Common myeloid progenitor, CD34-positive (primary cell): ENCODE measurements at regions not wholly inside any gene's neighbourhood (a gene's known extent, or its start where the extent isn't known, plus 50 kb on each side); places are given as distances from the start of the nearest gene placed in this dataset.
A peak's percentile ranks its signal among the peaks of the same experiment; 100 is the strongest.

ENCODE experiments used
- CTCF ChIA-PET: fragments of 350-600 bp; sonication (Branson Sonifier 250); formaldehyde crosslinking; loops from one replicate; lab custom pipeline; 2021; ENCODE audit warnings: antibody characterized with exemption; lab: Charles Lee
- POLR2A ChIA-PET: fragments of 350-600 bp; sonication (Branson Sonifier 250); formaldehyde crosslinking; loops from one replicate; lab custom pipeline; 2021; ENCODE audit warnings: antibody characterized with exemption; lab: Charles Lee
- DNase-seq, 3 donors: peaks; one replicate each; pipeline versions ENCODE4 v3.0.0 to v3.0.0-alpha.2; 2013
- H3K27ac ChIP-seq, 2 experiments: 1 replicate in 1 of 2; 2 replicates in 1 of 2; pipeline ENCODE4 v1.7.0; 2013; ENCODE audit warnings: inconsistent platforms in 2 of 2, low read length in 2 of 2, mild to moderate bottlenecking in 2 of 2, low read depth in 1 of 2, moderate library complexity in 1 of 2; ENCODE audit not compliant: severe bottlenecking in 2 of 2, insufficient read depth in 1 of 2, poor library complexity in 1 of 2
- H3K27me3 ChIP-seq, 5 experiments: replicated peaks in 2 of 5; 1 replicate in 3 of 5; 2 replicates in 2 of 5; pipeline versions ENCODE4 v1.6.1 to v1.7.0; 2013; ENCODE audit warnings: low read length in 4 of 5, mild to moderate bottlenecking in 2 of 5, moderate library complexity in 2 of 5, inconsistent platforms in 1 of 5; ENCODE audit not compliant: insufficient read depth in 5 of 5, control insufficient read depth in 4 of 5
- H3K36me3 ChIP-seq, 4 experiments: 1 replicate in 2 of 4; 2 replicates in 2 of 4; pipeline versions ENCODE4 v1.6.1 to v1.7.0; 2013; ENCODE audit warnings: low read length in 3 of 4, control low read depth in 1 of 4, mild to moderate bottlenecking in 1 of 4; ENCODE audit not compliant: control insufficient read depth in 4 of 4, insufficient read depth in 4 of 4
- H3K4me1 ChIP-seq, 4 experiments: 1 replicate in 3 of 4; 2 replicates in 1 of 4; pipeline versions ENCODE4 v1.6.1 to v1.7.1; 2013; ENCODE audit warnings: low read length in 3 of 4, mild to moderate bottlenecking in 3 of 4, control low read depth in 1 of 4, inconsistent platforms in 1 of 4, moderate library complexity in 1 of 4; ENCODE audit not compliant: control insufficient read depth in 4 of 4, insufficient read depth in 4 of 4; ENCODE audit errors: control extremely low read depth in 1 of 4
- H3K4me3 ChIP-seq, 7 experiments: 1 replicate in 4 of 7; 2 replicates in 3 of 7; pipeline versions ENCODE4 v1.5.1 to v1.7.0; 2013; ENCODE audit warnings: mild to moderate bottlenecking in 7 of 7, low read length in 6 of 7, moderate library complexity in 6 of 7, inconsistent platforms in 2 of 7, low read depth in 2 of 7, control low read depth in 1 of 7; ENCODE audit not compliant: insufficient read depth in 4 of 7, control insufficient read depth in 1 of 7; ENCODE audit errors: extremely low read depth in 1 of 7
- H3K9me3 ChIP-seq, 5 experiments: 1 replicate in 4 of 5; 2 replicates in 1 of 5; pipeline versions ENCODE4 v1.6.1 to v1.7.1; 2013; ENCODE audit warnings: low read length in 4 of 5, mild to moderate bottlenecking in 2 of 5, inconsistent platforms in 1 of 5, low read depth in 1 of 5, moderate library complexity in 1 of 5; ENCODE audit not compliant: control insufficient read depth in 4 of 5, insufficient read depth in 2 of 5; ENCODE audit errors: control extremely low read depth in 1 of 5
- WGBS: methylation state at CpG from one replicate; pipeline ENCODE4 v1.1.5; 2013; ENCODE audit not compliant: insufficient coverage; 5-methylcytosine and 5-hydroxymethylcytosine counted together

DNA sequence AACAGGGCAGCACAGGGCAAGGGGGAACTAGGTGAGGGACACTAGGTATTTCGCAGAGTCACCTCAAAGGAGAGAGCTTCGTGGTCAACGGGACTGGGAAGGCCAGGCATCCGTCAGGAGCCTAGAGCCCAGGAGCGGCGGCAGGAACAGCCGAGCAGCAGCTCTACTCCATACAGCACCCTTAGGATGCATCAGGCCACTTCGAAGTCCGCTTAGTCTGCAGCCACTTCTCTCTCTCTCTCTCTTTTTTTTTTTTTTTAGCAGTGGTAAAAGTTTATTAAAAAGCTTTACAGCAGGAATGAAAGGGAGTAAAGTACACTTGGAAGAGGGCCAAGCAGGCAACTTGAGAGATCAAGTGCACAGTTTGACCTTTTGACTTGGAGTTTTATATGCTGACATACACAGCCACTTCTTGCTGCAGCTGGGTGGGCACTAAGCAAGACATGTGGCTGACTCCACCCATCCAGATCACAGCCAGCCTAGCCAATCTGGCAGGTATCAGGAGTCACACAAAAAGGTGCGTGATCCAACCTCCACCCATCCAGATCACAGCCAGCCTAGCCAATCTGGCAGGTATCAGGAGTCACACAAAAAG, 209.7 kb upstream of the RADX start:
- Histone ChIP-seq H3K27ac (no peak overlapping the region), H3K36me3 (no peaks in the 10 kb centered on the region), H3K4me1 (no peaks in the 10 kb centered on the region), H3K9me3 (no peaks in the 10 kb centered on the region), H3K4me3 (no peak overlapping the region), H3K27me3 (peaks cover 0 to 2% (median 0%) of the 10 kb centered on the region in 5 experiments)
- ChIA-PET POLR2A (interaction anchor here (0.6 kb wide), 1 partner anchor 1683 kb away, joined by 4 read pairs; no protein-coding TSS in a partner anchor), CTCF (interaction anchor here (0.7 kb wide), 1 partner anchor 14 kb away, joined by 3 read pairs; no protein-coding TSS in a partner anchor)
- 65% methylated on average over 3 of the region's 10 CpGs for WGBS
- DNase-seq = no peak

DNA sequence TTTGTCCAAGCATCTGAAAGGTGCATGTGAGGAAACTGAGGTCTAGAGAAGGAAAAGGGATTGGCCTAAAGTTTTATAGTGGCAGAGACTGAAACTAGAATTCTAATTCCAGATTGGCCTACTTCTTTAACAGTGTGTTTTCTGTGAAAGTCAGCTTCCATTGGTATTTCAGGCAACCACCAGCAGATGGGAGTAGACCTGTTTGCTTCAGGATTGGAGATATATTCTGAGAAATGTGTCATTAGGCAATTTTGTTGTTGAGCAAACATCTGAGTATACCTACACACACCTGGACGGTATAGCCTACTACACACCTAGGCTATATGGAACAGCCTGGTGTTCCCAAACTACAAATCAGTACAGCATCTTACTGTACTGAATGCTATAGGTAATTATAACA, 207.3 kb upstream of the RADX start:
- peak in 2 of 3 donors; percentile 6 for DNase-seq
- H3K4me3 ChIP-seq = no peak overlapping the region
- no peaks in the 10 kb centered on the region for H3K9me3 ChIP-seq
- peaks cover 0 to 2% (median 0%) of the 10 kb centered on the region in 5 experiments for H3K27me3 ChIP-seq
- ChIA-PET POLR2A (no interaction called here), CTCF (no interaction called here)
- WGBS = no CpG with 5 or more reads among the region's 1 CpG
- H3K27ac ChIP-seq = no peak overlapping the region
- H3K4me1 ChIP-seq = no peaks in the 10 kb centered on the region
- no peaks in the 10 kb centered on the region for H3K36me3 ChIP-seq

DNA sequence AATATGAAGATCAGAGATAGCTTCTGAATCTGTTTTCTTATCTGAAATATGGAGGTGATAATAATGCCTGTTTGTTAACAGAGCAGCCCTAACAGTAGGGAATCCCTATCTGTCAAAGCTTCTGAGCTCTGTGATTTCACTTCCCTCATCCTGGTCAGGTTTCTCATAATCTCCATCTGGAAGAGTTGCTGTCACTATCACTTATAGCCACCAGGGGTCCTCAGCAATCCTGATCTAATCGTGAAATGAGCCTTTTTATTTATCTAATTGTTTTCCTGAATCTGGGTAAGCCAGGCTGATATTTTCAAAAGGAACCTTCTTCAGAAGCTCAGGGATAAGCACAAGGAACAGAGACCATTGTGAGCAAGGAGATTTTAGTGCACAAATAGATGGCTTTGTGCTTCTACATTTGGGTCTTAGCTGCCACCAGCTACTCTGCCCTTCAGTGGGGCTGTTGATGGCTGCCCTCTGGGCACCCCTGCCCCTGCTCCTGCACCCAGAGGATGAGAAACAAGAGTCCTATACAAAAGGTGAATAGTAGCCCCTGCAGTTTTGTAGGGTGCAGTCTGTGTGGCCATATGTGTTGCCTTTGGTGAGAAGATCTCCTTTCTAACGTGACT, 196.4 kb upstream of the RADX start:
- Histone ChIP-seq H3K9me3 (no peaks in the 10 kb centered on the region), H3K36me3 (no peaks in the 10 kb centered on the region), H3K4me3 (no peak overlapping the region), H3K4me1 (no peaks in the 10 kb centered on the region), H3K27ac (no peak overlapping the region), H3K27me3 (peaks cover 0 to 2% (median under 1%) of the 10 kb centered on the region in 5 experiments)
- ChIA-PET CTCF (interaction anchor here (0.7 to 1.7 kb wide), 3 partner anchors 13 to 364 kb away, joined by 3 to 5 read pairs (median 4); no protein-coding TSS in a partner anchor), POLR2A (no interaction called here)
- DNase-seq = peak; percentile 2 to 28 (median 17)
- 50% methylated on average over 2 of the region's 2 CpGs for WGBS

DNA sequence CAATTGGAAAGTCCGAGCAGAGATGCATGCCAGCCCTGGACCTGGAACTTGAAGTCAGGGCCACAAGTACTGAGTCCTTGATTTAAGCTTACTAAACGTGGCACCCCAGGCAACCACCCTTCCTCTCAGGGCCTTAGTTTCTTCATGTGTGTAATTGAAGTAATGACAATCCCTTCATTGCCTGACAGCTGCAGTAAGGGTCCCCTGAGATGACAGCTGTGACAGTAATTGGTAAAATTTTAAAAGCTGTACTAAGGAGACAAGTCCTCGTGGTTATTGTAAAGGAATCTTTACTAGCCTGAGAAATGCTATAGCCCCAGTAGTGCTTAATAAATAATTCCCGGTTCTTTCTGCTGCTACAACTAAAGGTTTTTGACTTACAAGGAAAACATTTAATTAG, 175.1 kb upstream of the RADX start:
- WGBS = 86% methylated on average over 4 of the region's 4 CpGs
- H3K9me3 ChIP-seq = no peaks in the 10 kb centered on the region

DNA sequence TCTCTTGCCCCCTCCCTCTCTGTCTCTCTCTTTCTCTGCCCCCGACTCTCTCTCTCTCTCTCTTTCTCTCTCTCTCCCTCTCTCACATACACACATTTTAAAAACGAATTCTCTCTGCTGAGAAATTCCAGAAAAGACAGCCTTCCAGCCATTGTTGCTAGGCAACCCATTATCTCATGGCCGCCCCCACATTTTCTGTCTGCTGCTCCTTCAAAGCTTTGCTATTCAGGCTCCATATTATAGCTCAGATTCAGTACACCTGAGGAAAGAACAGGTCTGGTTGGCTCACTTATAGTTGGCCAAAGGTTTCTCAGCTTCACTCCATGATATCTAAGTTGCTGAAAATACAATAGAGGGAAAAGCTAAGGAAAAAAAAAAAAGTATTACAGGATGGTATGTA, 174.4 kb upstream of the RADX start:
- CTCF ChIA-PET = no interaction called here
- no peak overlapping the region for H3K4me3 ChIP-seq
- H3K27me3 ChIP-seq = peaks cover 0 to 6% (median 0%) of the 10 kb centered on the region in 5 experiments
- no peaks in the 10 kb centered on the region for H3K36me3 ChIP-seq
- no peak for DNase-seq
- H3K9me3 ChIP-seq = no peaks in the 10 kb centered on the region
- 64% methylated on average over 3 of the region's 3 CpGs for WGBS
- H3K4me1 ChIP-seq = no peaks in the 10 kb centered on the region
- no peak overlapping the region for H3K27ac ChIP-seq
- POLR2A ChIA-PET = no interaction called here

More for the DNA sequence above, 175.1 kb upstream of the RADX start:
- peaks cover 0 to 6% (median 0%) of the 10 kb centered on the region in 5 experiments for H3K27me3 ChIP-seq
- CTCF ChIA-PET = no interaction called here
- no peaks in the 10 kb centered on the region for H3K4me1 ChIP-seq
- H3K4me3 ChIP-seq = no peak overlapping the region
- H3K36me3 ChIP-seq = no peaks in the 10 kb centered on the region
- POLR2A ChIA-PET = no interaction called here
- H3K27ac ChIP-seq = no peak overlapping the region
- DNase-seq = no peak

DNA sequence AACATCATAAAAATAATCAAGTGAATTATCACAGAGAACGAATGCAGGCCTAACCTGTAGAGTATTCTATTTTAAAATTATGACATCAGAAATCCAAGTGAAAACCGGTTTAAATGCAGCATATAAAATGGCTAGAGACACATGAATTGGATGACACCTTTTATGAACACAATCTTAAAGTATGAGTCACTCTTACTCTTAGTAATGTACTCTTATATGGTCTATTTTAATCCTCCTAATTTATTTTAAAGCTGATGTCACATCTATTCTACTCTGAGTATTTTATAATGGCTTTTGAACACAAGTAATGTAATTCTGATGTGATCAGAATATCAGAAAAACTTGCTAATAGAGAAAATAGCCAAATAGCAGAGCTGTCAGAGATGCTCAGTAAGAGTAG, 161.4 kb upstream of the RADX start:
- H3K27ac ChIP-seq = no peak overlapping the region
- H3K4me1 ChIP-seq = peaks cover 0 to 2% (median 0%) of the 10 kb centered on the region in 4 experiments
- 67% methylated on average over 1 of the region's 2 CpGs for WGBS
- H3K9me3 ChIP-seq = no peaks in the 10 kb centered on the region
- no peak overlapping the region for H3K4me3 ChIP-seq
- CTCF ChIA-PET = no interaction called here
- DNase-seq = no peak
- POLR2A ChIA-PET = no interaction called here
- no peaks in the 10 kb centered on the region for H3K27me3 ChIP-seq
- no peaks in the 10 kb centered on the region for H3K36me3 ChIP-seq

DNA sequence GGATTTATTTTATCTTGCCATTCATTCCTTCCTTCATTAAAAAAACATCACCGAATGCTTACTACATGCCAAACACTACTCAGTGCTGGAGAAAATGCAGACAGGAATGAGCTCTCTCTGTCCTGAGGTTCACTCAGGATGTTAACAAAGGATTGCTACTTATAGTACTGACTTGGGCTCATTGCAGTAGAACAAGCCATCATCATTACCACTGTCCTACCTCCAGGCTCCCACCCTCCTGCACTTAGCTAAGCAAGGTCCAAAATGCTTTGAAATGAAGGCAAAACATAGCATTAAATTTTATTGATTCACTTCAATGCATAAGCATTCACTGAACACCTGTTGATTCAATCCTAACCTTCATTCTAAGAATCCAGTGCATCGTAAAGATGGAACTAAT, 159.8 kb upstream of the RADX start:
- DNase-seq = no peak
- Histone ChIP-seq H3K9me3 (no peaks in the 10 kb centered on the region), H3K4me3 (no peak overlapping the region), H3K36me3 (no peaks in the 10 kb centered on the region), H3K27me3 (peaks cover 0 to 2% (median 0%) of the 10 kb centered on the region in 5 experiments), H3K4me1 (peaks cover 0 to 2% (median 0%) of the 10 kb centered on the region in 4 experiments), H3K27ac (no peak overlapping the region)
- 100% methylated on average over 1 of the region's 2 CpGs for WGBS
- ChIA-PET CTCF (no interaction called here), POLR2A (no interaction called here)
